ENCODE measurements at regions not wholly inside any gene's neighbourhood (a gene's known extent, or its start where the extent isn't known, plus 50 kb on each side); places are given as distances from the start of the nearest gene placed in this dataset.
A peak's percentile ranks its signal among the peaks of the same experiment; 100 is the strongest.

GRCh38 chr9:23543419-23543818, 282.6 kb downstream of the ELAVL2 start:
- Histone ChIP-seq H3K4me1 (ENCODE audit: control insufficient read depth, insufficient read depth, low read length) (peaks cover under 1% of the 10 kb centered on the region; the same call in 1 of the 2 replicates), H3K27me3 (ENCODE audit: control insufficient read depth, insufficient read depth, low read length) (peaks cover 9% of the 10 kb centered on the region), H3K36me3 (ENCODE audit: control insufficient read depth, insufficient read depth, low read length) (no peaks in the 10 kb centered on the region), H3K27ac (ENCODE audit: low read depth, low read length) (no peak overlapping the region), H3K4me3 (ENCODE audit: low read depth, low read length) (no peak overlapping the region), H3K9ac (ENCODE audit: low read depth, low read length) (no peak overlapping the region), H3K9me3 (ENCODE audit: control insufficient read depth, insufficient read depth, low read length) (no peaks in the 10 kb centered on the region)

- Histone ChIP-seq H3K27ac (ENCODE audit: low read depth, low read length) (no peak overlapping the region), H3K4me1 (ENCODE audit: control insufficient read depth, insufficient read depth, low read length) (no peaks in the 10 kb centered on the region), H3K9ac (ENCODE audit: low read depth, low read length) (no peak overlapping the region), H3K27me3 (ENCODE audit: control insufficient read depth, insufficient read depth, low read length) (no peaks in the 10 kb centered on the region), H3K9me3 (ENCODE audit: control insufficient read depth, insufficient read depth, low read length) (no peaks in the 10 kb centered on the region), H3K36me3 (ENCODE audit: control insufficient read depth, insufficient read depth, low read length) (no peaks in the 10 kb centered on the region), H3K4me3 (ENCODE audit: low read depth, low read length) (no peak overlapping the region)
Measured at GRCh38 chr9:23545728-23546127, 280.3 kb downstream of the ELAVL2 start.

GRCh38 chr9:23551311-23551721, 274.7 kb downstream of the ELAVL2 start:
- H3K9me3 ChIP-seq (ENCODE audit: control insufficient read depth, insufficient read depth, low read length), result no peaks in the 10 kb centered on the region

GRCh38 chr9:23551929-23552707, 273.9 kb downstream of the ELAVL2 start:
- no peaks in the 10 kb centered on the region for H3K9me3 ChIP-seq (ENCODE audit: control insufficient read depth, insufficient read depth, low read length)
- H3K4me3 ChIP-seq (ENCODE audit: low read depth, low read length), result no peak overlapping the region
- H3K36me3 ChIP-seq (ENCODE audit: control insufficient read depth, insufficient read depth, low read length), result no peaks in the 10 kb centered on the region
- no peaks in the 10 kb centered on the region for H3K27me3 ChIP-seq (ENCODE audit: control insufficient read depth, insufficient read depth, low read length)
- peaks cover 18% of the 10 kb centered on the region for H3K4me1 ChIP-seq (ENCODE audit: control insufficient read depth, insufficient read depth, low read length)
- no peak overlapping the region for H3K27ac ChIP-seq (ENCODE audit: low read depth, low read length)
- H3K9ac ChIP-seq (ENCODE audit: low read depth, low read length), result no peak overlapping the region

More at GRCh38 chr9:23551311-23551721, 274.7 kb downstream of the ELAVL2 start:
- Histone ChIP-seq H3K27me3 (ENCODE audit: control insufficient read depth, insufficient read depth, low read length) (no peaks in the 10 kb centered on the region), H3K4me1 (ENCODE audit: control insufficient read depth, insufficient read depth, low read length) (peaks cover 11% of the 10 kb centered on the region), H3K4me3 (ENCODE audit: low read depth, low read length) (no peak overlapping the region), H3K9ac (ENCODE audit: low read depth, low read length) (no peak overlapping the region), H3K36me3 (ENCODE audit: control insufficient read depth, insufficient read depth, low read length) (no peaks in the 10 kb centered on the region), H3K27ac (ENCODE audit: low read depth, low read length) (no peak overlapping the region)

- H3K27me3 ChIP-seq (ENCODE audit: control insufficient read depth, insufficient read depth, low read length), result no peaks in the 10 kb centered on the region
- no peaks in the 10 kb centered on the region for H3K36me3 ChIP-seq (ENCODE audit: control insufficient read depth, insufficient read depth, low read length)
- no peaks in the 10 kb centered on the region for H3K9me3 ChIP-seq (ENCODE audit: control insufficient read depth, insufficient read depth, low read length)
- H3K4me1 ChIP-seq (ENCODE audit: control insufficient read depth, insufficient read depth, low read length), result peaks cover 18% of the 10 kb centered on the region
- no peak overlapping the region for H3K9ac ChIP-seq (ENCODE audit: low read depth, low read length)
- H3K27ac ChIP-seq (ENCODE audit: low read depth, low read length), result no peak overlapping the region
- H3K4me3 ChIP-seq (ENCODE audit: low read depth, low read length), result no peak overlapping the region
Measured at GRCh38 chr9:23552876-23553601, 273.0 kb downstream of the ELAVL2 start.

GRCh38 chr9:23554686-23555085, 271.4 kb downstream of the ELAVL2 start:
- Histone ChIP-seq H3K27ac (ENCODE audit: low read depth, low read length) (no peak overlapping the region), H3K9me3 (ENCODE audit: control insufficient read depth, insufficient read depth, low read length) (no peaks in the 10 kb centered on the region), H3K4me3 (ENCODE audit: low read depth, low read length) (no peak overlapping the region), H3K4me1 (ENCODE audit: control insufficient read depth, insufficient read depth, low read length) (peaks cover 18% of the 10 kb centered on the region), H3K36me3 (ENCODE audit: control insufficient read depth, insufficient read depth, low read length) (no peaks in the 10 kb centered on the region), H3K9ac (ENCODE audit: low read depth, low read length) (no peak overlapping the region), H3K27me3 (ENCODE audit: control insufficient read depth, insufficient read depth, low read length) (no peaks in the 10 kb centered on the region)

GRCh38 chr9:23555851-23556250, 270.2 kb downstream of the ELAVL2 start:
- Histone ChIP-seq H3K9me3 (ENCODE audit: control insufficient read depth, insufficient read depth, low read length) (no peaks in the 10 kb centered on the region), H3K4me3 (ENCODE audit: low read depth, low read length) (no peak overlapping the region), H3K27me3 (ENCODE audit: control insufficient read depth, insufficient read depth, low read length) (no peaks in the 10 kb centered on the region), H3K4me1 (ENCODE audit: control insufficient read depth, insufficient read depth, low read length) (peaks cover 18% of the 10 kb centered on the region), H3K9ac (ENCODE audit: low read depth, low read length) (no peak overlapping the region), H3K36me3 (ENCODE audit: control insufficient read depth, insufficient read depth, low read length) (no peaks in the 10 kb centered on the region), H3K27ac (ENCODE audit: low read depth, low read length) (peak overlapping the region; percentile 64)

- Histone ChIP-seq H3K9me3 (ENCODE audit: control insufficient read depth, insufficient read depth, low read length) (no peaks in the 10 kb centered on the region), H3K36me3 (ENCODE audit: control insufficient read depth, insufficient read depth, low read length) (no peaks in the 10 kb centered on the region), H3K27me3 (ENCODE audit: control insufficient read depth, insufficient read depth, low read length) (no peaks in the 10 kb centered on the region), H3K4me3 (ENCODE audit: low read depth, low read length) (no peak overlapping the region), H3K9ac (ENCODE audit: low read depth, low read length) (no peak overlapping the region), H3K4me1 (ENCODE audit: control insufficient read depth, insufficient read depth, low read length) (peaks cover 18% of the 10 kb centered on the region), H3K27ac (ENCODE audit: low read depth, low read length) (peak overlapping the region; percentile 64)
Measured at GRCh38 chr9:23556459-23556858, 269.6 kb downstream of the ELAVL2 start.

GRCh38 chr9:23557689-23558088, 268.4 kb downstream of the ELAVL2 start:
- H3K4me3 ChIP-seq (ENCODE audit: low read depth, low read length), result no peak overlapping the region
- H3K9me3 ChIP-seq (ENCODE audit: control insufficient read depth, insufficient read depth, low read length), result no peaks in the 10 kb centered on the region
- no peaks in the 10 kb centered on the region for H3K27me3 ChIP-seq (ENCODE audit: control insufficient read depth, insufficient read depth, low read length)
- no peaks in the 10 kb centered on the region for H3K36me3 ChIP-seq (ENCODE audit: control insufficient read depth, insufficient read depth, low read length)
- H3K27ac ChIP-seq (ENCODE audit: low read depth, low read length), result no peak overlapping the region
- H3K4me1 ChIP-seq (ENCODE audit: control insufficient read depth, insufficient read depth, low read length), result peaks cover 18% of the 10 kb centered on the region
- H3K9ac ChIP-seq (ENCODE audit: low read depth, low read length), result no peak overlapping the region

GRCh38 chr9:23559522-23559921, 266.5 kb downstream of the ELAVL2 start:
- H3K36me3 ChIP-seq (ENCODE audit: control insufficient read depth, insufficient read depth, low read length), result no peaks in the 10 kb centered on the region
- H3K4me1 ChIP-seq (ENCODE audit: control insufficient read depth, insufficient read depth, low read length), result peaks cover 18% of the 10 kb centered on the region
- no peak overlapping the region for H3K4me3 ChIP-seq (ENCODE audit: low read depth, low read length)
- no peak overlapping the region for H3K9ac ChIP-seq (ENCODE audit: low read depth, low read length)
- H3K27me3 ChIP-seq (ENCODE audit: control insufficient read depth, insufficient read depth, low read length), result no peaks in the 10 kb centered on the region
- H3K27ac ChIP-seq (ENCODE audit: low read depth, low read length), result no peak overlapping the region
- H3K9me3 ChIP-seq (ENCODE audit: control insufficient read depth, insufficient read depth, low read length), result no peaks in the 10 kb centered on the region

- Histone ChIP-seq H3K27ac (ENCODE audit: low read depth, low read length) (no peak overlapping the region), H3K4me1 (ENCODE audit: control insufficient read depth, insufficient read depth, low read length) (0 out of 2 replicates have a peak, but pooled peaks cover 4% of the 10 kb centered on the region), H3K27me3 (ENCODE audit: control insufficient read depth, insufficient read depth, low read length) (no peaks in the 10 kb centered on the region), H3K9me3 (ENCODE audit: control insufficient read depth, insufficient read depth, low read length) (no peaks in the 10 kb centered on the region), H3K4me3 (ENCODE audit: low read depth, low read length) (no peak overlapping the region), H3K36me3 (ENCODE audit: control insufficient read depth, insufficient read depth, low read length) (no peaks in the 10 kb centered on the region), H3K9ac (ENCODE audit: low read depth, low read length) (no peak overlapping the region)
Measured at GRCh38 chr9:23563517-23563916, 262.5 kb downstream of the ELAVL2 start.

Data from HUES48 (cell line).